Mesendoderm (in vitro differentiated cells): ENCODE measurements at regions not wholly inside any gene's neighbourhood (a gene's known extent, or its start where the extent isn't known, plus 50 kb on each side); places are given as distances from the start of the nearest gene placed in this dataset.

Experiments
- DNase-seq: peaks from one replicate; pipeline ENCODE4 v3.0.0; 2013
- H2AK5ac ChIP-seq: 2 replicates; pipeline ENCODE4 v1.6.1; 2013; ENCODE audit warnings: low read length, inconsistent platforms
- H2BK120ac ChIP-seq: 2 replicates; pipeline ENCODE4 v1.6.1; 2013; ENCODE audit warnings: low read depth, mild to moderate bottlenecking, low read length, moderate library complexity, mixed read lengths
- H2BK15ac ChIP-seq: replicated peaks from 2 replicates; pipeline ENCODE4 v1.6.1; 2013; ENCODE audit warnings: low read depth, mild to moderate bottlenecking, moderate library complexity
- H2BK5ac ChIP-seq: 2 replicates; pipeline ENCODE4 v1.6.1; 2013; ENCODE audit warnings: low read length, inconsistent platforms
- H3K18ac ChIP-seq: 2 replicates; pipeline ENCODE4 v1.6.1; 2013; ENCODE audit warnings: mild to moderate bottlenecking, low read length, mixed read lengths
- H3K23ac ChIP-seq: one replicate; pipeline ENCODE4 v1.6.1; 2013; ENCODE audit warnings: low read length
- H3K27ac ChIP-seq: 2 replicates; pipeline ENCODE4 v1.5.1; 2013; ENCODE audit warnings: low read depth, mild to moderate bottlenecking, inconsistent platforms, low read length, moderate library complexity
- H3K27me3 ChIP-seq: 2 replicates; pipeline ENCODE4 v1.6.1; 2013; ENCODE audit warnings: low read length, control low read depth, mild to moderate bottlenecking, inconsistent platforms; ENCODE audit not compliant: insufficient read depth, poor library complexity
- H3K36me3 ChIP-seq: 2 replicates; pipeline ENCODE4 v1.6.1; 2013; ENCODE audit warnings: low read length, inconsistent platforms; ENCODE audit not compliant: control insufficient read depth, insufficient read depth
- H3K4ac ChIP-seq: one replicate; pipeline ENCODE4 v1.6.1; 2013; ENCODE audit warnings: low read depth, mild to moderate bottlenecking, low read length, moderate library complexity
- H3K4me1 ChIP-seq: 2 replicates; pipeline ENCODE4 v1.6.1; 2013; ENCODE audit warnings: low read depth, low read length, inconsistent platforms; ENCODE audit not compliant: control insufficient read depth
- H3K4me2 ChIP-seq: 2 replicates; pipeline ENCODE4 v1.6.1; 2013; ENCODE audit warnings: low read length
- H3K4me3 ChIP-seq: 2 replicates; pipeline ENCODE4 v1.5.1; 2013; ENCODE audit warnings: mild to moderate bottlenecking, low read length
- H3K56ac ChIP-seq: one replicate; pipeline ENCODE4 v1.6.1; 2013; ENCODE audit warnings: low read length
- H3K79me1 ChIP-seq: 2 replicates; pipeline ENCODE4 v1.6.1; 2013; ENCODE audit warnings: low read length, inconsistent platforms
- H3K79me2 ChIP-seq: 2 replicates; pipeline ENCODE4 v1.6.1; 2013; ENCODE audit warnings: mild to moderate bottlenecking, low read length; ENCODE audit not compliant: control insufficient read depth, insufficient read depth
- H3K9ac ChIP-seq: 2 replicates; pipeline ENCODE4 v1.6.1; 2013; ENCODE audit warnings: low read length, inconsistent platforms
- H4K5ac ChIP-seq: one replicate; pipeline ENCODE4 v1.6.1; 2013; ENCODE audit warnings: low read length
- H4K8ac ChIP-seq: one replicate; pipeline ENCODE4 v1.6.1; 2013; ENCODE audit warnings: low read depth, mild to moderate bottlenecking, control low read depth, low read length, moderate library complexity
- WGBS: extraction: QIAGEN DNeasy Blood & Tissue Kit; methylation state at CpG from one replicate; pipeline ENCODE4 v1.1.7; 2013; ENCODE audit warnings: low lambda C conversion rate, missing lambda C conversion rate; ENCODE audit not compliant: insufficient coverage; ENCODE audit errors: extremely low coverage; 5-methylcytosine and 5-hydroxymethylcytosine counted together

DNA sequence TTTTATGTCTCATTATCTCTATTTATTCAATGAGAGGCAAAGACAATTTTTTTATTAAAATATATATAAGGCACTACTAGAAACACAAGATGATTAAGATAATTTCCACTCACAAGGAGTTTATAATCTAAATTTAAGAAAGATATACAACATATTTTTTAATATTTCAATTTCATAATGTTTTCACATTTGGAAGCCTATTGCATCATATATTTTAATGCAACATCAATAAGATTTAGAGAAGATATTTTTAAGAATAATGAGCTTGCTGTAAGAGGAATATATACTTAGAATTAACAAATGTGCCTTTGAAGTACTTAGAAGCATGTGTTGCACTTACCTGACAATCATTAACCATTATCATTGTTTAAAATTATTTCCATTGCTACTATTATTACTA, 597.7 kb upstream of the BTBD3 start:
- H3K23ac ChIP-seq, result no peak overlapping the region
- no peak overlapping the region for H2BK15ac ChIP-seq
- DNase-seq, result no peak
- no peak overlapping the region for H3K4me3 ChIP-seq
- H3K4ac ChIP-seq, result no peak overlapping the region
- no peak overlapping the region for H2BK5ac ChIP-seq
- H3K79me1 ChIP-seq, result no peaks in the 10 kb centered on the region
- no peak overlapping the region for H2BK120ac ChIP-seq
- H3K79me2 ChIP-seq, result no peaks in the 10 kb centered on the region
- no peaks in the 10 kb centered on the region for H3K4me1 ChIP-seq
- no peak overlapping the region for H3K18ac ChIP-seq
- no peak overlapping the region for H4K5ac ChIP-seq
- H3K36me3 ChIP-seq, result no peaks in the 10 kb centered on the region
- no peaks in the 10 kb centered on the region for H3K27me3 ChIP-seq
- H3K9ac ChIP-seq, result no peak overlapping the region
- no peak overlapping the region for H3K4me2 ChIP-seq
- H3K27ac ChIP-seq, result no peak overlapping the region
- no peak overlapping the region for H4K8ac ChIP-seq
- no peak overlapping the region for H3K56ac ChIP-seq
- no peak overlapping the region for H2AK5ac ChIP-seq

DNA sequence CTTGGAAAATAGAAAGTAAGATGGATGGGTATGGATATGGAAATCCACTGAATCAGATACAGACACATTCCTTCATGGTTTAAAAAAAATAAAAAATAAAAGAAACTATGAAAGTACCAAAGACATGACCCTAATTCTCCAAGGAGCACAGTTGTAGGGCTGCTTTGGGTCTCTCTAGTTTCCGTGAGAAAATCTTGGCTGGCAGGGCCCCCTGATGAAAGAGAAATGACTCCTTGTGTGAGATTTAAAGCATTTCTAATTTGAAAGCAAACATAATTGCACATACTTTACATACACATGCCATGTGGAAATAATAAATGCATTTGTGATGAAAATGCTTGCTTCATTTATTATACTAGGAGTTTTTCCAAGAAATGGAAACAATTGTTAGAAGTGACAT, 593.9 kb upstream of the BTBD3 start:
- H2BK5ac ChIP-seq, result no peak overlapping the region
- H3K79me1 ChIP-seq, result no peaks in the 10 kb centered on the region
- H3K4me2 ChIP-seq, result no peak overlapping the region
- H2AK5ac ChIP-seq, result no peak overlapping the region
- no peak overlapping the region for H4K5ac ChIP-seq
- H3K27me3 ChIP-seq, result no peaks in the 10 kb centered on the region
- no peaks in the 10 kb centered on the region for H3K79me2 ChIP-seq
- no peak overlapping the region for H3K56ac ChIP-seq
- no peak overlapping the region for H3K18ac ChIP-seq
- no peak overlapping the region for H3K9ac ChIP-seq
- no peaks in the 10 kb centered on the region for H3K4me1 ChIP-seq
- no peak overlapping the region for H3K4me3 ChIP-seq
- H3K23ac ChIP-seq, result no peak overlapping the region
- H2BK120ac ChIP-seq, result no peak overlapping the region
- H3K36me3 ChIP-seq, result no peaks in the 10 kb centered on the region
- H3K27ac ChIP-seq, result no peak overlapping the region
- no peak overlapping the region for H4K8ac ChIP-seq
- no CpG with 5 or more reads among the region's 1 CpG for WGBS
- H2BK15ac ChIP-seq, result no peak overlapping the region
- no peak overlapping the region for H3K4ac ChIP-seq
- no peak for DNase-seq

DNA sequence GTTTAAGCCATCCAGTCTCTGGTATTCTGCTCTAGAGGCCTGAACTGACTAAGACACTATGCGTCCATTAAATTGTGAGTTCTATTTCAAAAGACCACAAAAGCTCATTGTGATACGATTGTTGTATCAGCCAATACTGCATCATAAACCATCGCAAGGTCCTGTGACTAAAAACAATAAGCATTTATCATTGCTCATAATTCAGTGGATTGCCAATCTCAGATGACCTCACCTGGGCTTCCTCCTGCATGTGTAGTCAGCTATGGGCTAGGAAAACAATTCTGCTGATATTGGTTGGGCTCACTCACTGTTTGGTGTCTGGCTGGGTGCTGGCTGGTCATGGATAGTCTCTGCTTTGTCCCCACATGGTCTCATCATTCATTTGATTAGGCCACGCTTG, 592.7 kb upstream of the BTBD3 start:
- Histone ChIP-seq H3K4me2 (no peak overlapping the region), H3K18ac (no peak overlapping the region), H3K27ac (no peak overlapping the region), H2BK15ac (no peak overlapping the region), H3K4ac (no peak overlapping the region), H3K4me1 (no peaks in the 10 kb centered on the region), H2BK120ac (no peak overlapping the region), H3K56ac (no peak overlapping the region), H3K79me2 (no peaks in the 10 kb centered on the region), H4K8ac (no peak overlapping the region), H2AK5ac (no peak overlapping the region), H3K36me3 (no peaks in the 10 kb centered on the region), H3K79me1 (no peaks in the 10 kb centered on the region), H2BK5ac (no peak overlapping the region), H3K23ac (no peak overlapping the region), H3K9ac (no peak overlapping the region), H3K4me3 (no peak overlapping the region), H4K5ac (no peak overlapping the region), H3K27me3 (no peaks in the 10 kb centered on the region)
- no CpG with 5 or more reads among the region's 4 CpGs for WGBS
- no peak for DNase-seq

- Histone ChIP-seq H2BK15ac (peak overlapping the region; percentile 11), H3K79me2 (no peaks in the 10 kb centered on the region), H4K5ac (no peak overlapping the region), H2BK5ac (no peak overlapping the region), H2BK120ac (no peak overlapping the region), H3K27ac (no peak overlapping the region), H3K36me3 (no peaks in the 10 kb centered on the region), H3K9ac (no peak overlapping the region), H3K18ac (peak overlapping the region; percentile 68), H3K4ac (no peak overlapping the region), H3K4me2 (no peak overlapping the region), H3K27me3 (no peaks in the 10 kb centered on the region), H3K56ac (no peak overlapping the region), H3K23ac (no peak overlapping the region), H3K4me3 (no peak overlapping the region), H2AK5ac (no peak overlapping the region), H4K8ac (no peak overlapping the region), H3K4me1 (peaks cover 1% of the 10 kb centered on the region), H3K79me1 (no peaks in the 10 kb centered on the region)
- DNase-seq, result no peak
- no CpG with 5 or more reads among the region's 8 CpGs for WGBS
Measured at GRCh38 chr20:11328839-11329238, 588.9 kb upstream of the BTBD3 start.

GRCh38 chr20:11329271-11329670, 588.4 kb upstream of the BTBD3 start:
- Histone ChIP-seq H3K4me2 (no peak overlapping the region), H3K9ac (no peak overlapping the region), H3K27me3 (no peaks in the 10 kb centered on the region), H4K5ac (no peak overlapping the region), H3K27ac (no peak overlapping the region), H2BK15ac (no peak overlapping the region), H3K79me2 (no peaks in the 10 kb centered on the region), H4K8ac (no peak overlapping the region), H3K18ac (no peak overlapping the region), H2AK5ac (no peak overlapping the region), H3K79me1 (no peaks in the 10 kb centered on the region), H3K36me3 (no peaks in the 10 kb centered on the region), H2BK120ac (no peak overlapping the region), H3K56ac (no peak overlapping the region), H3K4me1 (peaks cover 3% of the 10 kb centered on the region), H3K4ac (no peak overlapping the region), H2BK5ac (no peak overlapping the region), H3K4me3 (no peak overlapping the region), H3K23ac (no peak overlapping the region)
- DNase-seq, result no peak
- no CpG with 5 or more reads among the region's 1 CpG for WGBS

DNA sequence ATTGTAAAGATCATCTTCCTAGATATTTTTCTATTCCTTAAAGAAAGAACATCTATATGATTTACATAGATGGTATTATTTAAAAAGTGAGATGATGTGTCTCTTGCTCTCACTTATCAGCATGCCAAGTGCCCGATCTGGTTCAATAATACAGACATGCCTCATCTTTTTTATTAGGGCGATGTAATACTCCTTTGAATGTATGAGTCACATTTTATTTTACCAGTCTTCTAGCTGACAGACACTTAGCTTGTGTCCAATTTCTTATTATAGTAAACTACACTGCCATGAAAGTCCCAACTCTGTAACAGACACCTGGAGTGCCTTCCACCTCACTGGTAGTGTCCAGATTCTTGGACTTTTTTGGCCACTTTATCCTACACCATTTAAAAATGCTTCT, 586.6 kb upstream of the BTBD3 start:
- no peak overlapping the region for H3K4ac ChIP-seq
- no peak overlapping the region for H2BK120ac ChIP-seq
- no peak overlapping the region for H3K56ac ChIP-seq
- H3K4me2 ChIP-seq, result no peak overlapping the region
- H3K9ac ChIP-seq, result no peak overlapping the region
- no peaks in the 10 kb centered on the region for H3K27me3 ChIP-seq
- H3K79me1 ChIP-seq, result no peaks in the 10 kb centered on the region
- H3K36me3 ChIP-seq, result no peaks in the 10 kb centered on the region
- H2AK5ac ChIP-seq, result no peak overlapping the region
- H3K23ac ChIP-seq, result no peak overlapping the region
- no peak overlapping the region for H3K18ac ChIP-seq
- H4K5ac ChIP-seq, result no peak overlapping the region
- no peak overlapping the region for H2BK15ac ChIP-seq
- peaks cover 7% of the 10 kb centered on the region for H3K4me1 ChIP-seq
- H3K79me2 ChIP-seq, result no peaks in the 10 kb centered on the region
- no peak overlapping the region for H2BK5ac ChIP-seq
- no CpG with 5 or more reads among the region's 2 CpGs for WGBS
- H4K8ac ChIP-seq, result no peak overlapping the region
- H3K4me3 ChIP-seq, result no peak overlapping the region
- DNase-seq, result no peak
- H3K27ac ChIP-seq, result no peak overlapping the region
